GM18868 (cell line): ENCODE measurements at regions not wholly inside any gene's neighbourhood (a gene's known extent, or its start where the extent isn't known, plus 50 kb on each side); places are given as distances from the start of the nearest gene placed in this dataset.

Source experiments
- ATAC-seq: cut with Tn5 transposase; IDR thresholded peaks from one replicate; pipeline ENCODE4 v1.9.1; 2021; ENCODE audit warnings: mild to moderate bottlenecking, moderate library complexity; ENCODE audit not compliant: unreplicated experiment

DNA sequence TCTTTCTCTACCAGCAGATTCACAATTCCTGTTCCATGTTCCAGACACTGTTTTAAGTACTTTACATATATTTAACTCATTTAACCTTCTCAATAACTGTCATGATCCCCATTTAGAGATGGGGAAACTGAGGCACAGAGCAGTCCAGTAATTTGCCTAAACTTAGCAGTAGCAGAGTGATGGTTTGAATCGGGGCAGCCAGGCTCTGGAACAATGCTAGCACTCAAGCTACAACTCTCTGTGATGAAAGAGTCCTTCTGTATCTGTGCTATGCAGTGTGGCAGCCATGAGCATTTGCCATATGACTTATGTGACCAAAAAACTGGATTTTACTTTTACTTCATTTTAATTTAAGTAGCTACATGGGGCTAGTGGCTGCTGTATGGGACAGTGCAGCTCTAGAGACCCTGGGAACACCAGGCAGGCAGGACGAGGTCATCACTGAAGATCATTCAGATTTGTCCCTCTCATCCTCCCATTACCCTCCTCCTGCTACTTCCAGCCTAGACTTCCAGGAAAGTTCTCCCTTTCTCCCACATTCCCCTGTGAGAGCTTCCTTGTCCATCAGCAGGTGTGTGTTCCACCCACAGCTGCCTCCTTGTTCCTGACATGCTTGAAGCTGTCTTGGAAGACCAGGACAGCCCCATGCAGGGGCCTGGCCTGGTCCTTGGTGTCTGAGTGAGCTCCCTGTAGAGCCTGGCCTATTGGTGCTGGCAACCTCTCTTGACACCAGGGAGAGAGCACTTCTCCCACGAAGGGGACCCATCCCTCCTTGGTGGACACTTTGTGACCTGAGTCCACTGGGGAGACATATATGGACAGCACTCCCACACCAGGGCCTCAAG is 157.0 kb downstream of the MRPL14 start:
- ATAC-seq = no peak

DNA sequence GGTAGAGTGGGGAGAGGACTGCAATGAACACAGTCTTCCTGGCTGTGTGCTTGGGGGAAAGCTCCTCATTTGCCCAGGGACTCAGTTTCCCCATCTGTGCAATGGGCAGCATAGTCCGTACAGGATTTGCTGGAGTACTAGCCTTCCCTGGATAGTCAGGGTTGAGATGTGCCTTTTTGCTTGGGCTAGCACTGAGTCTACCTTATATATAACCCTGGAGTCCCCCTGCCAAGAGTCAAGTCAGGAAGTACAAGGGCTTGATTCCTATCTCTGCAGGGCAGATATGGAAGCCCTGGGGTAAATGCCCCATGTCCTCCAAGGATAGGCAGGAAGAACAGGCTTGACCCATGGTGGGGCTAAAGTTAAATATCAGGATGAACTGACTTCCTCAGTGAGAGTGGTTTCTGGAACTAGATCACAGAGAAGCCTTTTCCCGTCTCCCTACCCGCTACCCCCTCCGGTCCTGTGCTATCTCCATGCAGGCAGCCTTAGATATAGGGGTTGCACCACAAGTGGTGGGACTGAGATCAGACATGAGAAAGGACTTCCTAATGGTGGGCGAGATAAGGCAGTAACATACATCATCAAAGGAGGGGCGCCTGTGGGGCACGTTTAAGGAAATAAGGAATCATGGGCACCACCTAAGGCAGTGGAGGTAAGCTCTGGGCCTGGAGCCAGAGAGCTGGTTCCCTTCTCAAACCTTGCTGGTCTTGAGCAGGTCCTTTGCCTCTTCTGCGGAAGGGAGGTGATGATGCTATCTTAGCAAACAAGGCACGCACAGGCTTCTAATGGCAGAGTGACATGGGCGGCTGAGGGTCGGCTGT is 157.9 kb downstream of the MRPL14 start:
- no peak for ATAC-seq

DNA sequence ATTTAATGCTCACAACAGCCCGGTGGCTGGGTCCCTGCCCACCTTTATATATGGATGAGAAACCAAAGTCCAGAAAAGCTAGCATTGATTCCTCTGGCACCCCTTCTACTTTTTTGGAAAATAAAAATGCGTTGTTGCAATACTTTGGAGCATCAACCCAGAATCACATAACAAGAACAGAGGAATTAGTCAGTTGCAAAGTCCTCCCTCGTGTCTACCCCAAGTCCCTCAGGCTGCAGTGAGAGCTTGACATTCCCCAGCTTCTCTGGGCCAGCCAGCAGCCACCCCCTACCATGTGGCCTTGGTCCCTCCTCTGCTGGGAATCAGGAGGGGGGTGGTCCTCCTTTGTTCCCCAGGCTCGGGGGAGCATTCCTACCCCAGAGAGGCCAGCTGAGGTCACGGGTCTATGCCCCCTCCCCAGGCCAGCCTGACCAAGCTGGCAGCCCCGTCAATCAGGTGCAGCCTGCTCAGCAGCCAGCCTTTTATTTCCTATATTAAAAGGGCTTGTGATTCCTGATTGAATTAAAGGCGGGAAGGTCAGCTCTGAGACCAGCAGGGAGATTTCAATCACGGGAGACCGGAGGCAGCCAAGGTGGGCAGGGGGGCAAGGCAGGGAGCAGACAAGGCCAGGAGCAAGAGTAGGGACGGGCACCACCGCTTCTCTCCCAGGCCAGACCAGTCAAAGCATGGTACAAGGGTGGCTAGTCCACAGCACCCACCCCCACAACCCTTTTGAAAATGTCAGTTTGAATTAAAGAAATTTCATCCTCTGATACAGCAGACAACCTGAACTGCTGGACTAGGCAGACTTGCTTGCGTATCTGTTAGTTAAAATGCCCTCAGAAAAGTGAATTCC is 158.9 kb downstream of the MRPL14 start:
- ATAC-seq = no peak

DNA sequence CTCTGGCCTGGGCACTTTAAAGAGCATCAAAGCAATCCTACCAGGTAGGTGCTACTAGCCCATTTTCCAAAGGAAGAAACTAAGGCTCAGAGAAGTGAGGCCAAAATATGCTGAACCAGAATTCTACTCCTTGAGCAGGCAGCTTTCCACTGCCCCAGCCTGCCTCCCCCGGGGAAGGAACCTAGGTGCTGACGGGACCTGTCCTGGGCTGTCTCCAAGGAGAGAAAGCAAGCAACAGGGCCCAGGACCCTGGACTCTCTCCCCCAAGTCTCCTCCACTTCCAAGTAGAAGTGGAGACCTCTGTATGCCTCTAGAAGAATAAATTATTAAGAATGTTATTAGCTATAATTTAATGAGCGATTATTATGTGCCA is 159.5 kb downstream of the MRPL14 start:
- ATAC-seq = no peak

DNA sequence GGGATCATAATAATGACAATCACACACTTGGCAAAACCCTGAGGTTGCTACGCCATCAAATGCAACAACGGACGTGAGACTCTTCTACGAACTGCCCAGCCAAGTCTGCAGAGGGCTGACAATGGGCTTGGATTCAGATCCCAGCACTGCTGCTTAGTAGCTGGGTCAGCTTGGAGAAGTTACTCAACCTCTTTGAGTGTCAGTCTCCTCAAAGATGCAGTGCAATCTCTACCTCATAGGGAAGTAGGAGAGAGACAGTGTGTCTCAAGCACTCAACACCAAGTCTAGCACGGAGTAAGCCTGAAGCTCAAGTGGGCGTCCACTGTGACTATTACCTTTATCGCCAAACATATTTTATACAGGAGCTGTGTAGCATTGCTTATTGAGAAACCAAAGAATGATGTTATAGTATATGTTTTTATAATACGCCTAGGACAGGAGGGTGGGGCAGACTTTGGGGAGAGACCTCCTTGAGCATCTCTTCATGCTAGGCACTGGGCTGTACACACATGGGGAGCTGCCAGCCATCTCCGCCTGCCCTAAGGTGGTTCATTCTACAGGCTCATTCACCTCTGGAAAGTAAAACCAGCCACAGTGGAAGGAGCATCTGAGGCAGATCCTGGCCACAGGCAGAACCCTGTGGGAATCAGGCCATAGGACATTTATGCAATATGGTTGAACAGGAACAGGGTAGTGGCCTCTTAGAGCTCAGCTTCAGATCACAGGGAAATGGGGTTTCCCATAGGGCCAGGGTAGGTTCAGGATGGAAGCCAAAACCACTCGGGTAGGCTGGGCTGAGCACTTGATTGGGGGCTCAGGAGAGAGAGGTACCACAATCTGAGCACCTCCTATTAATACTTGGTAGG is 160.2 kb downstream of the MRPL14 start:
- no peak for ATAC-seq

DNA sequence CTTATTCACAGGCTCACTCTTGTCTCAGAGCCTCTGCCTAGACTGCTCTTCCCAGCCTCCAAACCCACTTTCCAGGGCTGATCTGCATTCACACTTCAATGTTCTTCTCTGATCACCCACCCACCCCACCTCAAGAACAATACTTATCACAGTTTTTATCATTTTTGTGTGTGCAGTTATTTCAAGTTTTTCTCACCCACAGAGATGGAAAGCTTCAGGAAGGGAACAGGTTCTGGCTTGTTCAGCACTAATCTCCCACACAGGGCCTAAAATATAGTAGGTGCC is 160.9 kb downstream of the MRPL14 start:
- ATAC-seq = no peak

DNA sequence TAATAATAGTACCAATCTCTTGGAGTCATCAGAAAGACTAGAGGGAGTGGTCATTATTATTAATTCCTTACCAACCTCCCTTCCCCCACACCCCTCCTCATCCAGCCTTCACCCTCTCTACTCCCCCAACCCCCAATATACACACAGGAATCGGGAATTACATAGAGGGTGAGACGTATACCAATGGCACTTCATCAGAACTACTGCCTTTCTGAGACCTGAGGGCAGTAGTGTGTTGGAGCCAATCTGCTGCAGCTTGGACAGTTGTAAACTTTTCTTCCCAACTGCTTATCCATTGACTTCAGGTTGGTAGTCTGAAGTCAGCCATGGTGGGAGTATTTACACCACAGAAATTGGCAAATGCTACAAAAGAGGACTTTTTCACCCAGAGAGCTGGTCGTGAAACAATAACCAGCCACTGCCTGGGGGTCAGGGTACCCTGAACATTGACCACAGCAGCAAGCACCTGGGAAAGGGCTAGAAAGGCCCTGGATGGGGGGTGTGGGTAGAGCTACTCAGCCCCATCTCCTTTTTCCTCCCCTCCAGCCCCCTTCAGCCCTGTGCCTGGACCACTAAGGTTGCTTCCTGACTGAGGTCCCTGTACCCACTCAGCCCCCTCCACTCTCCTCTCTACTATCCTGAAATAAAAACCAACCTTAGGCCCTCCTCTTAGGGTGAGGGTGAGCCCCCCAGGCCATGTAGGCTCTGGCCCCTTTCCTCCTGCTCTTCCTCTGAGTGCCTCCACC is 161.5 kb downstream of the MRPL14 start:
- no peak for ATAC-seq

DNA sequence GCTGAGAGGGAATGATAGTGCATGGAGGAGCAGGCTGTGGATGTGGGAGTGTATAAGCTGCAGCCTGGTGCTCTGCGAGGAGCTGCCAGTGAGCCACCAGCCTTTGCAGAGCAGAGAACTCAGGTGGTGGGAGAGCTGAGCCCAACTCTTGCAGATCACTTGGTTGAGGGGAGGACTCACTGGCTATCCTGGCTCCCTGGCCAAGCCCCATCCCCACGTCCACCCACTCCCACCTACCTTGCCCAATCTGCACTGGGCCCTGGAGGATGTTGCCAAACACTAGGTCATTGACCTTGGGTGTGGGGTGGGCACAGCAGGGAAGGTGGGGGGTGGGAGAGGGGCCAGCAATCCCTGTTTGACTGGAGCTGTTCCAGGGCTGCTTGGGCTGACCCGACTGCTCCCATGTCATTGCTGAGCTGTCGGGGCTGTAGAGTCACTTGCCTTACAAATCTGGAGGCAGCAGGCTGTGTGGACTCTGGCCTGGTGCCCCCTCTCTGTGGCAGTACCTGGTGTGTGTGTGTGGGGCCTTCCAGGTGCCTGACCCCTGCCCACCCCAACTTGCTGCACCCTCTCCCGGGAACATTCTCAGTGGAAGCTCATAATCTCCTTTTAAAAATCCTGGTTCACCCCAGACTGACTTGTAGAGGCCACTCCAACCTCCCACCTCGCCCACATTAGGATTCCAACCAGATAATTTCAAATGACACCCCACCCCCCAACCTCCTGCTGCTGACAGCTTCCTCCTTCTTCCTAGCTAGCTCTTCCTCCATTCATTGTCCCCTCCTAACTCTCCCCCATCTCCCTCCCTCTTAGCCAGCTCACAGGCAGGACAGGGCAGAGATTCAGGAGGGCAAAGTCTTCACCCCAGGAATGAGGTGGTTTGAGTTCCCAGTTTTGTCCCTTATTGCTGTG is 162.3 kb downstream of the MRPL14 start:
- ATAC-seq = no peak

DNA sequence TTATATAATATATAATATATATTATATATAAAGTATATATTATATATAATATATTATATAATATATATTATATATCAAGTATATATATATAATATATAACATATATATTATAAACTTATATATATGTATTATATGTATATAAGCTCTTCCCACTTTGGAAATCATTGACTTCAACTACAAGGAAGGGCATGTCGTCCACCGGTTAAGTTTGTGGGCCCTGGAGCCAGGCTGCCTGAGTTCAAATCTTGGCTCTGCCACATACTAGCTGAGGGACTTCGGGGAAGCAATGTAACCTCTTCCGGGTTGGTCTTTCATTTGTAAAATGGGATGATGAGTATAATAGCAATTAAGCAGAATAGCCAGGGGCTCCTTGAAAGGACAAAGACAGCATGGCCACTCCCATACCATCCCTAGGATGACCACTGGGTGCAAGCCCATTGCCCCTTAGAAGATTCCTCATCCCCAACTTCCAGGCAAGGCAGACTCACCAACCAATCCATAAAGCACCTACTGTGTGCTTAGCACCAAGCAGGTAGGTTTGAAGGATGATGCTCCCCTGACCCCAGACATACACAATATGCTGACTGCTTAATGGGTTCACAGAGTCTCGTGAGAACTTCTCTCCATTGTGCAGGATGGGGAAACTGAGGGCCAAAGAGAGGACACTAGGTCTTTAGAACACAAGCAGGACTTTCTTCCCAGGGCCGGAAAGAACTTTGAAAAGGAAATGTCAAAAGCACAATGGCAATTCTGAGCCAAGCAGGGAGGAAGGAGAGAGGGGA is 163.2 kb downstream of the MRPL14 start:
- no peak for ATAC-seq

DNA sequence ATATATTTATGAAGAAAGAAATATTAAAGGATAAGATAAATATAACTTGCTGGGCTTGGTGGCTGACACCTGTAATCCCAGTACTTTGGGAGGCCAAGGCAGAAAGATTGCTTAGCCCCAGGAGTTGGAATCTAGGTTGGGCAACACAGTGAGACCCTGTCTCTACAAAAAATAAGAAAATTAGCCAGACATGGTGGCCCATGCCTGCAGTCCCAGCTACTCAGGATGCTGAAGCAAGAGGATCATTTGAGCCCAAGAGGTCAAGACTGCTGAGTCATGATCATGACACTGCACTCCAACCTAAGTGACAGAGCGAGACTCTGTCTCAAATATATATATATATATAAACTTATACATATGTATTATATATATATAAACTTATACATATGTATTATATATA is 164.0 kb downstream of the MRPL14 start:
- no peak for ATAC-seq

DNA sequence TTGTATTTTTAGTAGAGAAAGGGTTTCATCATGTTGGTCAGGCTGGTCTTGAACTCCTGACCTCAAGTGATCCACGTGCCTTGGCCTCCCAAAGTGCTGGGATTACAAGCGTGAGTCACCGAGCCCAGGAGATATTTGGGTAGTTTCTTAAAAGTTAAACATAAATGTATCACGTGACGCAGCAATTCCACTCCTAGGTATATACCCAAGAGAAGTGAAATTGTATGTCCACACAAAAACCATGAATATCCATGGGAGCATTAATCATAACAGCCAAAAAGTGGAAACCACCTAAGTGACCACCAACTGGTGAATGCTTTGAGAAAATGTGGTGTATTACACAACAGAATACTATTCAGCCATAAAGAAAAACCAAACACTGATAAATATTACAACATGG is 164.8 kb downstream of the MRPL14 start:
- no peak for ATAC-seq

DNA sequence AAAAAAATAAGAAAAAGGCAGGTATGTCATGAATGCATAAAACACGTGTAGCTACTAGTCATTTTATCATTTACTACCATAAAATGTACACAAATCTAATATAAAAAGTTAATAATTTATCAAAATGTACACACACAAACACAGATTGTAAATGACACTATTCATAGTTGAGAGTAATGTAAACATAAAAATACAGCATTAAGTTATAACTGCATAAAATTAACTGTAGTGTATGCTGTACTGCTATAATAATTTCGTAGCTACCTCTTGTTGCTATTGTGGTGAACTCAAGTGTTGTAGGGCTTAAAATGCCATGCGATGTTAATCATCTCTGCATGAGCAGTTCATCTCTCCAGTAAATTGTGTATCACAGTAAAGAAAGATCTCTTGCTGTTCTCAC is 170.0 kb downstream of the MRPL14 start:
- no peak for ATAC-seq

DNA sequence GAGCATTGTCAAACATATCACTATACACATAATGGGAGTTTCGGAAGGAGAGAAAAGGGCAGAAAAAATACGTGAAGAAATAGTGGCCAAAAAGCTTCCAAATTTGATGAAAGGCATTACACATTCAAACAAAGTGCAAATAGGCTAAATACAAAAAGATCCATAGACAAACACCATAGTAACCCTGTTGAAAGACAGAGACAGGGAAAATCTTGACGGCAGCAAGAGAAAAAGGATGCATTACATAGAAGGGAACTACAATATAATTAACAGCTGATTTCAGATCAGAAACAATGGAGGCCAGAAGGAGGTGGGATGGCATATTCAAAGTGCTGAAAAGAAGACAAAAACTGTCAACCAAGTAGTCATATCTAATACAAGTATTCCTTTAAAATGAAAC is 170.8 kb downstream of the MRPL14 start:
- ATAC-seq = no peak

DNA sequence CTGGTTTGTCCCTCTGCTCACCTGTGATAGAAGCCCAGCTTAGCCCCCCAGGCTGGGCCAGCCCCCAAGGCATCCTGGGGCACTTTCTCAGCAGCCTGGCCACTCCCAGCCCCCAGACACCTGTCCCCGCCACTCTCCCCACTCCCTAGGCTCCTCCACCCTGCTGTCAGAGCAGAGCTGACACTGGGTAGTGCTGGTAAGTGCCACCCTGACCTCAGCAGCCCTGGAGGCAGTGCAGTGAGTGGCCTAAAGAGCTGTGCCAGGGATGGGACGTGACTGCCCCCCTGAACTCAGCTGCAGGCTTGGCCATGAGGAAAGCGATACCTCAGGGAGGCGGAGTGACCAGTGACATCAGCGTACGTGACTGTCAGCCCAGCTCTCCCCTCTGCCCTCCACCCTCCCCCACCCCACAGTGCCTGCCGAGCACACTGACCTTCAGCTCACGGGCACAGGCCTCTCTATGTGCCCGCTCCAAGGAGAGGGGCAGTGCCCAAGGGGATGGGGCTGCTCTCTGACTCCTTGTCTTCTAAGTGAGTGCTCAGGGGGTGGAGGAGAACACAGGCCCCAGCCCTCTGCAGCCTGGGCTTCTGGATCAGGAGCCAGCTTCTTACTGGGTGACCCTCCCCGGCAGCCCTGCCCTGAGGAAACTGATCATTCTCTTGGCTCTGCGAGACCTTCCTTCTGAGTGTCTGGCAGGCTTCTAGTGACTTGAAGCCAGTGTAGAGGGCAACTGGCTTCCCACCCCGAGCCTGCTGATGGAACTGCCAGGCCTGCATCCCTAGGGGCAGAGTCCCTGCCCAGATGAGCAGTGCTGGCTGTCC is 172.7 kb downstream of the MRPL14 start:
- ATAC-seq = no peak

DNA sequence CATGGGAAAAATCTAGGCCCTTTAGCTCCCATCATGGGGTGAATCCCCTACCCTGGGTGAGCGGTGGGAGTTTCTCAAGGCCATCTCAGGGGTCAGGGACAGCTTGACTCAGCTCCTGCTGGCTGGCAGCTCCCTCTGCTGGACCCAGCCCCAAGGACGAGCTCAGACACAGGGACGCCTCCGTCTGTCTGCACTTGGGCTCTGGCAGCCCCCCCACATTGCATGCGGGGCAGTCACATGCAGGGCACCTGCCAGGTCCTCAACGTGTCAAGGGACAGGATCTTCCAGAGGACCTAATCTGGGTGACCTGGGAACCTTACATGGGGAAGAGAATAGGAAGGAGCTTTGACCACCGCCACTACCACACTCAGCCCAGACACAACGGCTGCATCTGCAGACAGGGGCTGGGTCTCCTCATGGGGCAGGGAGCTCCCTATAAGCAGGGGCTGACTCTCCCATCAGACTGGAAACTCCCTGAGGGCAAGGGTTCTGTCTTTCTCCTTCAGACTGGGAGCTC is 173.4 kb downstream of the MRPL14 start:
- ATAC-seq = no peak

DNA sequence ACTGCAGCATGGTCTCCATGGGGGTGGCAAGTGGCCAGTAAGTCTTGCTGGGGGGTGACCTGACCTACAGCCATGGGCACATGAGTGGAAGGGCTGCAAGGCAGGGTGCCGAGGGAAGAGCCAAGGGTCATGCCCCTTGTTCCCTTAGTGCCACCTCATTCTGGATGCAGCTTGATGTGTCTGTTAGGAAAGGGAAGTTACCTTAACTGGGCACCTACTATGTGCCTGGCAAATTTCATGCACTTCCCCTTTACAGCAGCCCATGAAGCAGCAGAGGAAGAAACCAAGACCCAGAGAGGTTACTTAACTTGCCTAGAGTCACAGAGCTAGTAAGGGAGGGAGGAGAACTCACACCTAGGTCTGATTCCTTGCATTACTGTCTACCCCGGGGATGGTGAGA is 174.0 kb downstream of the MRPL14 start:
- no peak for ATAC-seq

DNA sequence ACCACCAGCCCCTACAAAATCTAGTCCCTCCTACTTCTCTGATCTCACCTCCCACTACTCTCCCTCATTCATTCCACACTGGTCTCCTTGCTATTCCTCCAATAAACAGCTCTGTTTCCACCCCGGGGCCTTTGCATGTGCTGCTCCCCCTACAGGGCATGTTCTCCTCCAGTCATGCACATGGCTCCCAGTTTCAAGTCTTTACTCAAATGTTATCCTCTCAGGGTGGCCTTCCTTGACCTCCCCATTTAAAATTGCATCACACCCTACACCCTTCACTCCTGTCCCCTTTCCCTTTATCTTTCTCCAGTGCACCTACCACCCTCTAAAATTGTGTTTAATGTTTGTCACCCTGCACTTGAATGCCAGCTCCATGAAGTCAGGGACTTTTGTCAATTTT is 174.5 kb downstream of the MRPL14 start:
- ATAC-seq = no peak
